Suprapubic skin (tissue), 4 donors: ENCODE measurements at regions not wholly inside any gene's neighbourhood (a gene's known extent, or its start where the extent isn't known, plus 50 kb on each side); places are given as distances from the start of the nearest gene placed in this dataset.
A peak's percentile ranks its signal among the peaks of the same experiment; 100 is the strongest.

Experiments
- DNase-seq, 2 donors: peaks; one replicate each; pipeline ENCODE4 v3.0.0-alpha.2; 2019; ENCODE audit warnings: low spot score in 2 of 2
- H3K27ac ChIP-seq: fragments of 200-600 bp; sonication (generic); one replicate; pipeline ENCODE4 v1.5.1; 2019
- H3K27me3 ChIP-seq: fragments of 200-600 bp; sonication (generic); one replicate; pipeline ENCODE4 v1.5.1; 2019
- H3K36me3 ChIP-seq: fragments of 200-600 bp; sonication (generic); one replicate; pipeline ENCODE4 v1.5.1; 2019
- H3K4me1 ChIP-seq: fragments of 200-600 bp; sonication (generic); one replicate; pipeline ENCODE4 v1.5.1; 2019
- H3K4me3 ChIP-seq: fragments of 200-600 bp; sonication (generic); one replicate; pipeline ENCODE4 v1.5.1; 2019; ENCODE audit warnings: mild to moderate bottlenecking
- H3K9me3 ChIP-seq: fragments of 200-600 bp; sonication (generic); one replicate; pipeline ENCODE4 v1.5.1; 2019
- CTCF ChIP-seq, 2 donors: fragments of 200-600 bp in 1 of 2; fragments of 450-650 bp in 1 of 2; sonication (generic) in 1 of 2; IDR thresholded peaks; one replicate each; pipeline ENCODE4 v1.5.1; 2016 to 2019; ENCODE audit warnings: antibody characterized with exemption in 2 of 2, mild to moderate bottlenecking in 1 of 2, moderate library complexity in 1 of 2
- EP300 ChIP-seq: sonication (generic); formaldehyde crosslinking; IDR thresholded peaks from one replicate; pipeline ENCODE4 v1.6.1; 2017; ENCODE audit warnings: antibody characterized with exemption
- POLR2A ChIP-seq, 2 donors: fragments of 450-650 bp; IDR thresholded peaks; one replicate each; pipeline ENCODE4 v1.6.1; 2017; ENCODE audit warnings: antibody characterized with exemption in 2 of 2, mild to moderate bottlenecking in 2 of 2, moderate library complexity in 2 of 2
- POLR2AphosphoS5 ChIP-seq, 3 donors: sonication (generic); formaldehyde crosslinking; IDR thresholded peaks; one replicate each; pipeline ENCODE4 v1.6.1; 2017; ENCODE audit warnings: antibody characterized with exemption in 3 of 3
- WGBS: methylation state at CpG from one replicate; pipeline ENCODE4 v1.1.5; 2018; 5-methylcytosine and 5-hydroxymethylcytosine counted together

GRCh38 chr13:74046431-74046830 lies 87.8 kb downstream of the KLF12 start:
- no peak overlapping the region for H3K4me3 ChIP-seq
- DNase-seq = no peak
- H3K9me3 ChIP-seq = no peaks in the 10 kb centered on the region
- no peak for TF ChIP-seq POLR2A (IDR thresholded peaks at IDR 0.05)
- no peak for TF ChIP-seq EP300
- no peak for TF ChIP-seq CTCF (IDR thresholded peaks at IDR 0.05)
- no peak for TF ChIP-seq POLR2AphosphoS5 (IDR thresholded peaks at IDR 0.05)
- no peaks in the 10 kb centered on the region for H3K4me1 ChIP-seq
- no peak overlapping the region for H3K27ac ChIP-seq
- H3K36me3 ChIP-seq = no peaks in the 10 kb centered on the region
- H3K27me3 ChIP-seq = no peaks in the 10 kb centered on the region

- H3K27me3 ChIP-seq = no peaks in the 10 kb centered on the region
- no peaks in the 10 kb centered on the region for H3K9me3 ChIP-seq
- WGBS = 90% methylated on average over 6 of the region's 6 CpGs
- H3K4me3 ChIP-seq = no peak overlapping the region
- DNase-seq = no peak
- no peak for TF ChIP-seq CTCF (IDR thresholded peaks at IDR 0.05)
- H3K4me1 ChIP-seq = no peaks in the 10 kb centered on the region
- no peaks in the 10 kb centered on the region for H3K36me3 ChIP-seq
- no peak overlapping the region for H3K27ac ChIP-seq
Measured at GRCh38 chr13:74045583-74045982, 88.6 kb downstream of the KLF12 start.

- no peaks in the 10 kb centered on the region for H3K36me3 ChIP-seq
- H3K4me1 ChIP-seq = no peaks in the 10 kb centered on the region
- H3K4me3 ChIP-seq = no peak overlapping the region
- no peaks in the 10 kb centered on the region for H3K9me3 ChIP-seq
- whole genome bisulfite sequencing = 76% methylated on average over 5 of the region's 5 CpGs
- no peak for TF ChIP-seq CTCF (IDR thresholded peaks at IDR 0.05)
- no peak for TF ChIP-seq POLR2A (IDR thresholded peaks at IDR 0.05)
- no peak for TF ChIP-seq EP300
- TF ChIP-seq POLR2AphosphoS5 (IDR thresholded peaks at IDR 0.05) = no peak
- no peak overlapping the region for H3K27ac ChIP-seq
- no peak for DNase-seq
- H3K27me3 ChIP-seq = no peaks in the 10 kb centered on the region
Measured at GRCh38 chr13:74043237-74043636, 91.0 kb downstream of the KLF12 start.

GRCh38 chr13:74040200-74040599 lies 94.0 kb downstream of the KLF12 start:
- DNase-seq = no peak
- Histone ChIP-seq H3K36me3 (no peaks in the 10 kb centered on the region), H3K4me3 (no peak overlapping the region), H3K4me1 (peaks cover 6% of the 10 kb centered on the region), H3K27me3 (no peaks in the 10 kb centered on the region), H3K9me3 (no peaks in the 10 kb centered on the region), H3K27ac (no peak overlapping the region)
- 70% methylated on average over 4 of the region's 4 CpGs for WGBS
- TF ChIP-seq EP300 = no peak
- TF ChIP-seq POLR2A (IDR thresholded peaks at IDR 0.05) = no peak
- TF ChIP-seq POLR2AphosphoS5 (IDR thresholded peaks at IDR 0.05) = no peak
- peak in 1 of 2 donors; percentile 42 for TF ChIP-seq CTCF (IDR thresholded peaks at IDR 0.05)

GRCh38 chr13:74039667-74040066 lies 94.5 kb downstream of the KLF12 start:
- Histone ChIP-seq H3K36me3 (no peaks in the 10 kb centered on the region), H3K27ac (no peak overlapping the region), H3K27me3 (no peaks in the 10 kb centered on the region), H3K4me1 (peaks cover 6% of the 10 kb centered on the region), H3K4me3 (no peak overlapping the region), H3K9me3 (no peaks in the 10 kb centered on the region)
- no peak for TF ChIP-seq CTCF (IDR thresholded peaks at IDR 0.05)
- TF ChIP-seq POLR2A (IDR thresholded peaks at IDR 0.05) = no peak
- no peak for TF ChIP-seq POLR2AphosphoS5 (IDR thresholded peaks at IDR 0.05)
- no peak for TF ChIP-seq EP300
- DNase-seq = no peak
- 99% methylated on average over 3 of the region's 3 CpGs for WGBS
